ENCODE measurements at regions not wholly inside any gene's neighbourhood (a gene's known extent, or its start where the extent isn't known, plus 50 kb on each side); places are given as distances from the start of the nearest gene placed in this dataset.

- Mint-ChIP-seq H3K27ac (ENCODE audit: unreplicated experiment) (no peak overlapping the region), H3K36me3 (ENCODE audit: low read depth, unreplicated experiment) (no peaks in the 10 kb centered on the region), H3K4me3 (ENCODE audit: unreplicated experiment) (no peak overlapping the region), H3K4me1 (ENCODE audit: low read depth, unreplicated experiment) (peaks cover 4% of the 10 kb centered on the region), H3K27me3 (ENCODE audit: low read depth, unreplicated experiment) (no peaks in the 10 kb centered on the region), H3K9me3 (ENCODE audit: unreplicated experiment) (no peaks in the 10 kb centered on the region)
- Histone ChIP-seq H4K20me1 (ENCODE audit: insufficient read depth, low read length) (no peaks in the 10 kb centered on the region), H3K36me3 (ENCODE audit: insufficient read depth, low read length) (no peaks in the 10 kb centered on the region), H3K27me3 (ENCODE audit: insufficient read depth, low read length) (no peaks in the 10 kb centered on the region), H3K9me3 (ENCODE audit: insufficient read depth, low read depth, low read length) (no peaks in the 10 kb centered on the region), H3K4me3 (ENCODE audit: insufficient read depth, low read depth, low read length) (no peak overlapping the region), H3K79me2 (ENCODE audit: insufficient read depth, low read length) (no peaks in the 10 kb centered on the region), H3K27ac (ENCODE audit: low read depth, low read length) (no peak overlapping the region), H2AFZ (ENCODE audit: low read depth, low read length) (no peak overlapping the region), H3K9ac (ENCODE audit: low read length) (no peak overlapping the region), H3K4me2 (ENCODE audit: low read length) (no peak overlapping the region), H3K4me1 (ENCODE audit: insufficient read depth, low read length) (no peaks in the 10 kb centered on the region)
- FAIRE-seq: no peak
- TF ChIP-seq CTCF (IDR thresholded peaks at IDR 0.05; ENCODE audit: insufficient read depth, low read depth, low read length) (no peak), EZH2 (IDR thresholded peaks at IDR 0.05; ENCODE audit: insufficient read depth, low read length) (no peak)
- DNase-seq (ENCODE audit: low read depth): no peak
These were observed 307.2 kb downstream of the FRK start for GRCh38 chr6:115753446-115753845.

GRCh38 chr6:115750946-115751345 is 309.7 kb downstream of the FRK start:
- no peaks in the 10 kb centered on the region for H3K9me3 Mint-ChIP-seq (ENCODE audit: unreplicated experiment)
- H3K27me3 Mint-ChIP-seq (ENCODE audit: low read depth, unreplicated experiment): no peaks in the 10 kb centered on the region
- H3K4me1 Mint-ChIP-seq (ENCODE audit: low read depth, unreplicated experiment): peaks cover 4% of the 10 kb centered on the region
- no peak overlapping the region for H3K27ac Mint-ChIP-seq (ENCODE audit: unreplicated experiment)
- H3K36me3 Mint-ChIP-seq (ENCODE audit: low read depth, unreplicated experiment): no peaks in the 10 kb centered on the region
- no peak overlapping the region for H3K4me3 ChIP-seq (ENCODE audit: insufficient read depth, low read depth, low read length)
- H3K9me3 ChIP-seq (ENCODE audit: insufficient read depth, low read depth, low read length): no peaks in the 10 kb centered on the region
- H4K20me1 ChIP-seq (ENCODE audit: insufficient read depth, low read length): no peaks in the 10 kb centered on the region
- no peak overlapping the region for H2AFZ ChIP-seq (ENCODE audit: low read depth, low read length)
- no peak overlapping the region for H3K4me3 Mint-ChIP-seq (ENCODE audit: unreplicated experiment)
- no peak for FAIRE-seq
- no peak for TF ChIP-seq CTCF (IDR thresholded peaks at IDR 0.05; ENCODE audit: insufficient read depth, low read depth, low read length)
- TF ChIP-seq EZH2 (IDR thresholded peaks at IDR 0.05; ENCODE audit: insufficient read depth, low read length): no peak
- no peaks in the 10 kb centered on the region for H3K36me3 ChIP-seq (ENCODE audit: insufficient read depth, low read length)
- no peaks in the 10 kb centered on the region for H3K4me1 ChIP-seq (ENCODE audit: insufficient read depth, low read length)
- H3K27ac ChIP-seq (ENCODE audit: low read depth, low read length): no peak overlapping the region
- no peaks in the 10 kb centered on the region for H3K79me2 ChIP-seq (ENCODE audit: insufficient read depth, low read length)
- H3K9ac ChIP-seq (ENCODE audit: low read length): no peak overlapping the region
- DNase-seq (ENCODE audit: low read depth): no peak
- no peaks in the 10 kb centered on the region for H3K27me3 ChIP-seq (ENCODE audit: insufficient read depth, low read length)
- H3K4me2 ChIP-seq (ENCODE audit: low read length): no peak overlapping the region

DNA sequence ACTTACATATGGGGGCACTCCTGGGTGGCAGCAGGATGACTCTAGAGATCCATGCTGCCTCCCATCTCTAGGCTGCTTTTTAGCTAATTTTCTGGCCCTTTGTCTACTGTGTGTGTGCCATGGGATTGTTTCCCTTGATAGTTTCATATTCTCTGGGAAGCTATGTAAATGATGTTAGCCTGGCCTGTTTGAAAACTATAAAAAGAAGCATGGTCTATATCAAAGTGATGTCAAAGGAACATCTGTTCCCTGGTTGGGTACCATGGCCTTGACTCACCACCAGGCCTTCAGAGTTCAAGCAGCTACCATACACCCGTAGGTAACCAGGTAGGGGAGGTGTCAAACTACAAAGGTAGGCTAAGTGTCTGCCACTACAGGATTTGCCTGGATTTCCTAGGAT is 310.4 kb downstream of the FRK start:
- Mint-ChIP-seq H3K9me3 (ENCODE audit: unreplicated experiment) (peaks cover 4% of the 10 kb centered on the region), H3K4me1 (ENCODE audit: low read depth, unreplicated experiment) (peaks cover 4% of the 10 kb centered on the region), H3K36me3 (ENCODE audit: low read depth, unreplicated experiment) (no peaks in the 10 kb centered on the region), H3K4me3 (ENCODE audit: unreplicated experiment) (no peak overlapping the region), H3K27ac (ENCODE audit: unreplicated experiment) (no peak overlapping the region), H3K27me3 (ENCODE audit: low read depth, unreplicated experiment) (no peaks in the 10 kb centered on the region)
- Histone ChIP-seq H3K79me2 (ENCODE audit: insufficient read depth, low read length) (no peaks in the 10 kb centered on the region), H3K9ac (ENCODE audit: low read length) (no peak overlapping the region), H4K20me1 (ENCODE audit: insufficient read depth, low read length) (no peaks in the 10 kb centered on the region), H3K4me3 (ENCODE audit: insufficient read depth, low read depth, low read length) (no peak overlapping the region), H3K27me3 (ENCODE audit: insufficient read depth, low read length) (no peaks in the 10 kb centered on the region), H3K4me2 (ENCODE audit: low read length) (no peak overlapping the region), H2AFZ (ENCODE audit: low read depth, low read length) (no peak overlapping the region), H3K27ac (ENCODE audit: low read depth, low read length) (no peak overlapping the region), H3K36me3 (ENCODE audit: insufficient read depth, low read length) (no peaks in the 10 kb centered on the region), H3K4me1 (ENCODE audit: insufficient read depth, low read length) (no peaks in the 10 kb centered on the region), H3K9me3 (ENCODE audit: insufficient read depth, low read depth, low read length) (no peaks in the 10 kb centered on the region)
- FAIRE-seq (no peak), DNase-seq (ENCODE audit: low read depth) (no peak)
- no peak for TF ChIP-seq EZH2 (IDR thresholded peaks at IDR 0.05; ENCODE audit: insufficient read depth, low read length)
- no peak for TF ChIP-seq CTCF (IDR thresholded peaks at IDR 0.05; ENCODE audit: insufficient read depth, low read depth, low read length)

Measured in astrocyte (in vitro differentiated cells and primary cell).